ENCODE measurements at regions not wholly inside any gene's neighbourhood (a gene's known extent, or its start where the extent isn't known, plus 50 kb on each side); places are given as distances from the start of the nearest gene placed in this dataset.

DNA sequence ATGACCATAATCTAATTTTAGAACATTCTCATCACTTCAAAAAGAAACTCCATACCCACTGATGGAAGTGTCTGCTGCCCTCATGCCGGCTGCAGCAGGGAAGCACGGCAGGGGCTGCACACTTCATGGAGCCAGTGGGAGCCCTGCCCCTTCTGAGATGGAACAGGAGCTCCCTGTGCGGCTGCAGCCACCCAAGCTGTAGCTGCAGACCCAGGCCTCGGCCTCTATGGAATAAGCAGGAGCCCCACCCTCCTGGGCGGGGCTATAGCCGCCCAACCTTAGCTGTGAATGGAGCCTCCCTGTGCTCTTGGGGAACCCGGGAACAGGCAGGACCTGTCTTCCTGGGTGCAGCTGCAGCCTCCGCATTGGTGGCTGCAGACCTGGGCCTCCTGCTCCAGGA, 128.5 kb downstream of the NUDT12 start:
- FAIRE-seq (no peak), DNase-seq (ENCODE audit: insufficient read length, low spot score) (no peak)

DNA sequence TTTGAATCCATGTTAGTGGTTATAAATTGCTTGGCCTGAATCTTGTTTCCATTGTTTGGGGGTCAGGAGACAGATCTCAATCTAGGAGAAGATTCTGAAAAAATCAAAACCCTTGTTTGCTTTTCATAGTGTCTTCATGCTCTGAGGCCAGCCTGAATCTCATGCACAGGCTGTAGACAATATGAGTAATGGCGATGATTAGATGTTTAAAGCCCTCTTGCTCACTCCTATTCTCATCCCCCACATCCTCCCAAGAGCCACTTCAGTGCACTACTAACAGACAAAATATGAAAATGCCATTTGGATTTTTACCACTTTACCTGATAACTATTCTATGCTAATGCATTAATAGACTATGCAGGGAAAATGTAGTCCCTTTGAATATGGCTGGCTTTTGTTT, 129.4 kb downstream of the NUDT12 start:
- no peak for FAIRE-seq

DNA sequence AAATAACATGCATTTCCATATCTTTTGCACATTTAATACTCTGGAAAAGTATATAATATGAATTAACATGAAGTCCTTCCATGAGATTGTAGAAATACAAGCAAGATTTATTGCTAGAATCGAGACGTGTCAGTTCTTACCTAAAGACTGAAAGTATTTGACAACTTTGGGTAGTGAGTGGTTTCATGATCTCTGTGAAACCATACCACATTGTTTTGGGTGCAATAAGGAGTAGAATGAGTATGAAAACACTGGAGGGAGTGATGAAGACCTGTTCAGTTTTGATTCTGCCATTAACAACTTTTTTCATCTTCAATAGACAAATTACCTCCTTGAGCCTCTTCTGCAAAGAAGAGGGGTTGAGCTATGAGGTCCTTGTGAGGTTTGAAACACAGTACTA, 133.7 kb downstream of the NUDT12 start:
- FAIRE-seq, result no peak
- no peak for DNase-seq (ENCODE audit: insufficient read length, low spot score)

More for the DNA sequence above, 129.4 kb downstream of the NUDT12 start:
- DNase-seq (ENCODE audit: insufficient read length, low spot score), result no peak

DNA sequence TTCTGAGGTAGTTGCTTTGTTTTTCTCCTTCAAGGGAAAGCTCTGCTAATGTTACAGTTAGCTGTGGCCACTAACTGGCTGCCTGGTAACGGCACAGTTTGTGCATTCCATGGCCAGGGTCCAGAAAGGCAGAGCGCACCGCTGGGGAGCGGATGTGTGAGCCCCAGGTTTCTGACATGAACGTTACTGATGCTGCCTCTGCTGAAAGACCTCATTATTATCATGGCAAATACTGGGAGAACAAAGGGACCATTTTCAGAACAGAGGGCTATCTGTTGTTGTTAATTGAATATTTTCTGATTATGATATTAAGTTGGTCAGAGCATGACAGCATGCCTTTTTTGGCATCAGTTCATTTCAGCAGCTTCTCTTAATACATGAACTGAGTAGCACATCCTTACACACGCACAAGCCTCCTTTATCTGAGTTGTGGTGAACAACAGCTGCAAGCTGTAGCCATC, 134.1 kb downstream of the NUDT12 start:
- no peak for FAIRE-seq
- DNase-seq (ENCODE audit: insufficient read length, low spot score), result no peak

DNA sequence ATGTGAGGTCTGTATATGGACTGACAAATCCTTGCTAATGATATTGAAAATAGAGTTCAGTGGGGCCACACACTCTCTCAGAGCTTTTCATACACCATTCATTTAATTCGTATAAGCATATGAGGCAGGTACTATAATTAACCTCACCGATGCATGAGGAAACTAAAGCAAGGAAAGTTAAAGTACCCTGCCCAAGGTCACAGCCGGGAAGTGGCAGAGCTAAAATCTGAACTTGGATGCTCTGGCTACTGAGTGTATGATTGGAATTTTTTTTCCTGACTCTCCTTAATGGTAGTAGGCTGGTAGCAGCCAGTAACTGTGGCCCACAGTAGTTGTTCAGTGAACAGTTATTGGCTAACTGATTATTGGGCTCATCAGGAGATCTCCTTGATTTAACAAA, 135.3 kb downstream of the NUDT12 start:
- FAIRE-seq, result no peak
- DNase-seq (ENCODE audit: insufficient read length, low spot score), result no peak

DNA sequence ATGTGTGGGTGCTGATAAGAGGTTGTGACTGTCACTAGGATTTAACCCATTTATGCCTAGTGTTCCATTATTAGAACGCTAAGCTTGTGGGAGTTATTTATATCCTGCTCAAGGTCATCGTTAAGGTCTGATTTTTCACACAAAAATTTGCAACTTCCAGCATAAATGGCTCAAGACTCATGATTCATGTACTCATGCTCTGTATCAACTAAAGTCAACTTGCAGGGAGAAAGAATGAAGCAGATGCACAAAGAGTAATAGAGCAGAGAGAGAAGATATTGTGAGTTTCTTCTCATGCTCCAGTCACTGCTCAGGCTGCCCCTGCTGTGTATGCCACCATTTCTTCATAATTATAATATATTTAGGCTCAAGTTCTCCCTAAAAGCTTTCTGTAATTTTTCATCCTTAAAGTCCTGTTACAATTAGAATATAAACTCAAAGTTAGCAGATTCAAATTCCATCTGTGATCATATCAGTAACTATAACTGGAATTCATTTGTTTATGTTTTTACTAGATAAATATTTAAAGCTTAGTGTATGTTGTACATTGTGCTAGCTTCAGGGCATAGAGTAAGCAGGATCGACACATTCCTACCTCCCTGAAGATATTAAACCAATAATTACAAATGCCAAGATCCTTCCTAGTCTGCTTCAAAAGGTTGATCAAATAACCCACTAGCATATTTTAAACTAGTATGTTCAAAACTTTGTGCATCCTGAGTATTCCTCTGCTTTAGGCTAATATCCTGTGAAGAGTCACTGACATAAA, 136.7 kb downstream of the NUDT12 start:
- FAIRE-seq (no peak), DNase-seq (ENCODE audit: insufficient read length, low spot score) (no peak)

DNA sequence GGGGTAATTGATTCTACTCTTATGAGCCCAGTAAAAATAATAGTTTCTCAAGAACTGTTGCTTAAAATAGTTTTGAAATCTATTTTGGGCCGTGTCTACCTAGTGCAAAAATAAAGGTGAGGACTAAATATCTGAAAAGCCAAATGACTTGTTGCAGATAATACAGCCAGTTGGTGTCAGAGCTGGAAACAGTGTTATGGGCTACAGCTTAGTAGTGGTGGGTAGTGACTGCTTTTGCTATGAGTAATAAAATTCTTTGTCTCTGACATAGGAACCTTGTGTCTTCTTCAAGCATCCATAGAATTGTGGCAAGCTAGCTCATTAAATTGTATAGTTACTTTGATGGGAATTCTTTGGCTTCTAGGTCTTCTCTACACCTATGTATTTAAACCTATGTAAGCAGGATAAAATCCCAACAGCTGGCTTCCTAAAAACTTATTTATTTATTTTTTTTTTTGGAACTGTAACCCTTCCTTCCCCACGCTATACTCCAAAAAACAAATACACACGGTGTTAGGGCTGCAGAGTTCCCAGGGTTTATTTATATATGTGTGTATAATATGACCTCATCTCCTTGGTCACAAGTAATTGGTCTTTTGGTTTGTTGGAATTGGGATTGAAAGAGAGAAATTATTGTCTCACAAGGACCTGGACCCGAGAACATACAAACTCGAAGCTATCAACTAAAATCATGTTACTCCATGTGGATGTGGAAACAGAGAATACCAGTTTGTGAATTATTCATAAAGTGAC, 138.0 kb downstream of the NUDT12 start:
- FAIRE-seq (no peak), DNase-seq (ENCODE audit: insufficient read length, low spot score) (no peak)

DNA sequence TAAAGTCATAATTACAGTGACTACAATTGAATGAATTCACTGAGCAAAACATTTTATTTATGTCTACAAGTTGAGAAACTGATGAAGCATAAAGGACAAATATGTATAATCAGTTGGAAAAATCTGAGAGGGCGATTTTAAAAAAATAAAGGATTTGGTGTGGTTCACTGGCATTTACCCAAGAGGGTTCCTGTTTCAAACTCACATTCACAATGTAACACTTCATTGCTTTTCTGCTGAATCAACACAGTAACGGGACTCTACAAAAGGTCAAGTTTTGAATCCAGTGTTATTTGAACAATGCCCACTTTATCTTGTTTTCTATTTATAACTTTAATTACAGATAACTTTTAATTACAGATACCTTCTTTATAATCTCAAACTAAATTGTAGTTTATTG, 138.6 kb downstream of the NUDT12 start:
- DNase-seq (ENCODE audit: insufficient read length, low spot score) (no peak), FAIRE-seq (no peak)

DNA sequence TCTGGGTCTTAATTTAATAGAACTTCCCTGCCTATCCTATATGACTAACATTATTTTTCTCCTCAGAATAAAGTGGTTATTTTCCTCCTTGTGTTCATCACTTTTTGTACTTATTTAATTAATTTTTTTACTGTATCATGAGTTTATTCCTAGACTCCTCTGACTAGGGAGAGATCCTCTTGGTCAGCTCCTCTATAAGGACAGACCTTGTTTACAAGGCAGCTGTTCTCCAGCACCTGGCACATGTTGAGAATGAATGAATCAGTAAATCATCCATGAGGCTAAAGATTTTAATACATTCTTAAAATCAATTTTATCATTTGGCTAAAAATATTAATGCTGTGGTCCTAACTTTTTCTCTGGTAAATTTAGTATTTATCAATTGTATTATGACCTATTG, 139.8 kb downstream of the NUDT12 start:
- FAIRE-seq (no peak), DNase-seq (ENCODE audit: insufficient read length, low spot score) (no peak)

DNA sequence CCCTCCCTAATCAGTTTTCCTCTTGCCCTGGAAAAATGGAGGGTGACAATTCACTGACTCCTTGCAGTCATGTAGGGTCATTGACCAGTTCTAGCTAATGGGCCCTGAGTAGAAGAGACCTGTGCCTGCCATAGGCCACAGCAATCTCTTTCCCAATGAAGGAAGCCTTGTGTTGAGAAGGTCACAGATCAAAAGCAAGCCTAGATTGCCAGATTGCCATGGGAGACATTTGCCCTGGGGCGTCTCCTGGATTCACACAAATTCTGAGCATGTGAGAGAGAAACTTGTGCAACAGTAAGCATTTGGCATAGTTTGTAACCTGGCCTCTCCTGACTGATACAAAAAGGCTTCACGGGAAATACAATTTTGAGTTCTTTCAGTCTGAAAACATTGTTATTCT, 148.0 kb downstream of the NUDT12 start:
- DNase-seq (ENCODE audit: insufficient read length, low spot score), result no peak
- FAIRE-seq, result no peak

DNA sequence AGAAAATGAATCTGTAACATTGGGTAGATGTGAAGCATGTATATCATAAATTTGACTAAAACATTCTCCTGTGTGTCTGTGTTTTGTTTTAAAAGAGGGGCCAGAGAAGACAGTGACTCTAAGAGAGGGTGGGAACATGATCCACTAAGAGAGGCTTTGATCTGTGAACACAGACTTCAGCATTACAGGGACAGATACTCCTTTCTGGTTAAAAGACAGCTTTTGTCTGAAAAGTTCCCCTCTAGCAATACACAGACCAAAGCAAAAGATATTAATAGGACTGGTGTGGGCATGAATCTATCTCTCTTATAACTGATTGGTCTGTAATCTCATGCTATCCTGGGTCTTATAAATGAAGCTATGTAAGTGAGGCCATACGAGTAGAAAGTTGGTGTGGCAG, 150.9 kb downstream of the NUDT12 start:
- no peak for FAIRE-seq
- DNase-seq (ENCODE audit: insufficient read length, low spot score), result no peak

DNA sequence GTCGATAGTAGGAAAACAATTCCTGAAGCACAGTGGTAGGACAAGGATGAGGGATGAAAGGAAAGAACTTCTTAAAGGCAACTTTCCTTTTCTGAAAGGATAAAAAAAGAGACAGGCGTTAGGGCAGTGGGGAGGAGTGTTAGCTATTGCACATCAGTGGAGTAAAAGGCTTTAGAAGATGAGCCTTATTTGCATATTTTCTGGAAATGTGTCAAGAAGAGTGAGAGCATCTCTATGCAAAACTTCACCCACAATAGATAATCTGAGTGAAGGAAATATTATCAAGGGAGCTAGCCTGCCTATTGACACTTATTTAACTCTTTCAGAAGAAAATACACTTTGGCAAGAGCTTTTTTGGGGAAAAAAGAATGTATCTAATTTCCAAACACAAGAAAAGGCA, 151.6 kb downstream of the MACIR start:
- FAIRE-seq (no peak), DNase-seq (ENCODE audit: insufficient read length, low spot score) (no peak)

DNA sequence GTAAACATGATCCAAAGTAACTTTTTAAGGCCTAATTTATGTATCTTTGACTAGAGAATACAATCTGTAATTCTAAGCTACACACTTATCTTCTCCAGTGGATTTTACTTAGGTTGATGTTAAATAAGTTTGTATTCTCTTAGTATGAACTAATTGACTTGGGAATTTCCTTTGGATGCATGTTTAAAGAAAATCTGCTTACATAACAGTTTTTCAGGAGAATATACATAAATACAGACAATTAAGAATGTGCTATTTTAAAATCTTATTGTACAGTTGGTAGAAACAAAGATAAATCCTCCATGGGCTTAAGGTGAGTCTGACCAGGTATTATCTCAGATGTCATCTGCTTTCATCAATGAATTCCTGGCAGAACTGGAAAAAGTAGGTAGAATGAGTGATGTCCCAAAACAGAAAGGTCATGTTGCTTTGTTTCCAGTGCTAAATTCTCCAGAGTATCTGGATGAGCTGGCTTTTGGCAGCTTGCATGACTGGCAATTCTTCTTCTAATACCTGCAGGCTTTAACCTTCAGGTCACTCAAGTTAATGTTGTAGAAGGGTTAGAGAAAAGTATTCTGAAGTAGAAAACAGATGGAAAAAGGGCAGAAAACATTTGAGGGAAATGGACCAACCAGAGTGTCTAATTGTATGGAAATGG, 150.6 kb downstream of the MACIR start:
- no peak for DNase-seq (ENCODE audit: insufficient read length, low spot score)
- no peak for FAIRE-seq

DNA sequence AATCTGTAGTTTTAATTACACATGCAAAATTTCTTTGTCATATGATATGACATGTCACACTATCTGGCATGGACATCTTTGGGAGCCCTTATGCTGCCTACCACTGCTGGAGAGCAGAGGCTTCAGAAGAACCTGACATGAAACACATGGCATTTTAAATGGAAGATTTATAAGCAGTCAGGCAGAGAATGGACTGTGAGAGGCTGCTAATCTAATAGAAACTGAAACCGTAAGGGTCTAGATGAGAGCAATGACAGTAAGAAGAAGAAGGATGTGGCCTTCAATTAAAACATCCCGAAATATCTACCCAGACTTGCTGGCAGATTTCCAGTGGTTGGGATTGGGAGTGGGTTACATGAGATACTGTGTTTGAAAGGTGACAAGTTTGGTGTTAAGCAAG, 149.8 kb downstream of the MACIR start:
- no peak for DNase-seq (ENCODE audit: insufficient read length, low spot score)
- FAIRE-seq, result no peak

DNA sequence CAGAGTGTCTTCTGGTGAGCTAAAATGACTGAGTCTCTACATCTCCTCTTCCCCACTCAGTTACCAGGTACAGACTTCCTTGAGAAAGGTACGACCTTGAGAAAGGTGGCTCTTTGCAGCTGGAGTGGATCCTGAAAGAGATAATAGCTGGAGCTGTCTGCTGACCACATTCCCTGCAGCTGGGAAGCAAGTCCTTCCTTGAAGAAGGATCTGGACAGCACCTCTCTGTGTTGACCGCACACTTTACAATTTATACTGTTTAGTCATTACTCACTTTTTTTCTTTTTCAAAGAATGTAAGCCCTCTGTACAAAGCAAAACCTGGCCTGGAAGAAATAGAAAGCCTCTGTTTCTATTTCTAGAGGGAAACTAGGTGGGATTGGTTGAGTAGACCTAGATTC, 148.8 kb downstream of the MACIR start:
- FAIRE-seq (no peak), DNase-seq (ENCODE audit: insufficient read length, low spot score) (no peak)

DNA sequence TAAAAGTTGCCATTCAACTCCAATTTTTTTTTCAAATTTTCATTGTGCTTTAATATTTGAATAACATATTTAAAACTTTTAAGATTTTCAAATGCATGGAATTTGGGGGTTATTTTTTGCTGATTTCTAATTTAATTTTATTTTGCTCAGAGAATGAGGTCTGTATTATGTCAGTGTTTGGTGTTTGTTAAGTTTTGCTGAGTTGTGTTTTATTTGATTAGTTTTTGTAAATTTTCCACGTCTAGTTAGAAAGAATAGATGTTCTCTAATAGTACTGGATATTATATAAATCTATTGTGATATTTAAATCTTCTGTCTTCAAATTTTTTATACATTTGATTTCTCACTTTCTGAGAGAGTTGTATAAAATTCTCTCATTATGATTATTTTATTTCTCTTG, 145.9 kb downstream of the MACIR start:
- DNase-seq (ENCODE audit: insufficient read length, low spot score) (no peak), FAIRE-seq (no peak)

DNA sequence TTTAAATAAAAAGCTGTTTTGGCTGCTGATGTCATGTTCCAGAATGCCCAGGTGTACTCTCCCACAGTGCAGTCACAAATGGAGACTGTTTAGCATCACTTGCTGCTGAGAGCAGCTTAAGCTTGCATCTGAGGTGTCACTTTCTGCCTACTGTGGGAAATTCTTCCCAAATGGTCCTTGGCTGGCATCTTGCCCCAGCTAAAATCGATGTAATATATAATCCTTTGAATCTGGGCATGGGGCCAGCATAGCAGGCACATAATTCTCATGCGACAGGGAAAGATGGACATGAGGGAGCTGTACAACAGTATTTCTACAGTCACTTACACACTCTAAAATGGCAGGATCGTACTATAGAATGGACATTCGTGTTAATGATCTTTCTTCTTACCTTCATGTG, 144.3 kb downstream of the MACIR start:
- FAIRE-seq, result no peak
- DNase-seq (ENCODE audit: insufficient read length, low spot score), result no peak

DNA sequence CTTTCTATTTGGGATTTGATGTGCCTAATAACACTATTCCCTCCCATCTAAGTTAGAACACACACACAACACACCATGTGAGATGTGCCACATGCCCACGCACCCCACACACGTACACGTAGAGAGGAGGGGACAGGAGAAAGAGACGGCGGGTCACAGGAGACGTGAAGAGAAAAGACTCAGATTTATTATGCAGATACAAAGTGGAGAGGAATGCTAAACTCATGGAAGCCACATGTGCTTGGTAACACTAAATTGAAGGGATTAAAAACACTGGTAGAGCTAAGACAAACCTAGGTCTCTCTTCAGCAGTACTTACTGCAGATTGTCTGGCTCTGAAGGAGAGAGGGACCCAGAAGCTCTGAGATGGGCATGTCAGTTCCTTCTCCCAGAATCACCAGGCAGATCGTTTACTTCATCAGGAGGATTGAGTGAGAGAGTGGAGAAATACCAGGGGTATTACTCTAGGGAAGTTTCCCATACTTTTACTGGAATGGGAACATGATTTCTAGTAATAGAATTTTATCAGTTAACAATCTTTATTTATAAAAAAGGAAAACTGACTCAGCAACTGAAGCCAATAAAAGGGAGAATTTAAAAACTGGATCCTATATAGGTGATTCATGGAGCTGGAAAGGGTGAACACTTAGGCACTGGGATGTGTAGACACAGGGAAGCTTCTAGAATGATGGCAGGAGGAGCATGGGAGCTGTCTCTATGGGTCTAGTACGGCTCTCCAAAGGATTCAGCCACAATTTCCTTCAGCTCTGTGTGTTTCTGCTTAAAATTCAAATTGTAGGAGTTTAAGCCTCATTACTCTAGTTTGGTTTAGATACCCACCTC, 139.4 kb downstream of the MACIR start:
- peak; percentile 31 for FAIRE-seq
- no peak for DNase-seq (ENCODE audit: insufficient read length, low spot score)

DNA sequence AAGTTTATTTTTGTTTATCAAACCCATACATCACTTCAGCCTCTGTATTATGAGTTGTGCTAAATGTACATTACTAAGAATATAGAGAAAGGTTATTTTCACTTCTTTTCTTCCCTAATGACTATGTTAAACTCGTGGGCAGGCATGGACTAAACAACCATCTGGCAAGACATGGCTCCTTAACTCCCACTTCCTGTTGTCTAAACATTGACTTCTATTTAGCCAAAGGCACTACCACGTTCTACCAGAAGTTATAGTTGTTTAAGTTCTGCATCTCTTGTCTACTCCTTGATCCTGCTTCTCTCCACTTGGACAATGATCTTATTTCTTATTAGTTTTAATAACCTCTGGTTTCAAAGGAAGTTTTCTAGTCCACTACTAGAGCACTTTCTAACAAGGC, 136.1 kb downstream of the MACIR start:
- FAIRE-seq, result no peak

DNA sequence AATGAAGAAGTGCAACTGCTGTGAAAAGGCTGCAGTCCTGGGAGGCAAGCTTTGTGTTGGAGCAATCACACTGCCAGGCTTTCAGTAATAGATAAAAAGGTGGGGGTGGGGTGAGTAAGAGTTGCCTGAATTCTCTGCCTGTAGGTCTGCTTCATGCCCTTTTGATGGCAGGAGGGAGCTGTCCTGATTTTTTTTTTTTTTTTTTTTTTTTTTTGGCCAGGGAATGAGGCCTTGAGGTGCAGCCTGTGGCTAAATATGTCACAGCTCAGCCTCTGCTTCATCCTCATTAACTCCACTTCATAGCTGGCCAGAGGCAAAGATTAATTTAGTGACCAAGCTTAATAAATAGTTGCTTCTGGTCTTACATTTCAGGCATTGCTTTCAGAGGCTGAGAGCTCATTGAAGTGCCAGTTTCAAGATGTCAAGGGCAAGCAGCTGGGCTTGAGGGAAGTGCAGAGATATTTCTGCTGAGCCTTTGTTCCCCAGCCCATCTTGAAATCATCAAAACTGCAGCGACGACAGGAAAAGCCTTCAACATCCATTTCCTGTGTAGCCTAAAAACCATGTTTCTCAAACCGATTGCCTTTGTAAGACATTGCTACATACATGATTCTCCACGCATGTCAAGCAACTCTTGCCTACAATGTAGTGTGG, 134.7 kb downstream of the MACIR start:
- FAIRE-seq (no peak), DNase-seq (ENCODE audit: insufficient read length, low spot score) (no peak)

More for the DNA sequence above, 136.1 kb downstream of the MACIR start:
- no peak for DNase-seq (ENCODE audit: insufficient read length, low spot score)
